Parathyroid adenoma (tissue), 2 donors: ENCODE measurements at regions not wholly inside any gene's neighbourhood (a gene's known extent, or its start where the extent isn't known, plus 50 kb on each side); places are given as distances from the start of the nearest gene placed in this dataset.

ENCODE experiments used
- H2AFZ ChIP-seq: fragments of 300-600 bp; sonication (generic); one replicate; pipeline ENCODE4 v1.7.0; 2017; ENCODE audit warnings: antibody characterized with exemption, mild to moderate bottlenecking
- H3K27ac ChIP-seq: fragments of 300-600 bp; sonication (generic); one replicate; pipeline ENCODE4 v1.7.0; 2017
- H3K27me3 ChIP-seq: fragments of 300-600 bp; sonication (generic); one replicate; pipeline ENCODE4 v1.7.0; 2017; ENCODE audit warnings: low read length; ENCODE audit not compliant: control insufficient read depth, insufficient read depth
- H3K36me3 ChIP-seq: fragments of 300-600 bp; sonication (generic); one replicate; pipeline ENCODE4 v1.7.0; 2017; ENCODE audit warnings: low read length; ENCODE audit not compliant: control insufficient read depth, insufficient read depth
- H3K4me1 ChIP-seq: fragments of 300-600 bp; sonication (generic); one replicate; pipeline ENCODE4 v1.7.0; 2017; ENCODE audit warnings: control low read depth
- H3K4me2 ChIP-seq: fragments of 300-600 bp; sonication (generic); one replicate; pipeline ENCODE4 v1.7.0; 2017; ENCODE audit warnings: low read length
- H3K4me3 ChIP-seq: fragments of 300-600 bp; sonication (generic); one replicate; pipeline ENCODE4 v1.7.0; 2017; ENCODE audit warnings: low read depth, low read length
- H3K79me2 ChIP-seq: fragments of 300-600 bp; sonication (generic); one replicate; pipeline ENCODE4 v1.7.0; 2017; ENCODE audit warnings: control low read depth
- H3K9ac ChIP-seq: fragments of 300-600 bp; sonication (generic); one replicate; pipeline ENCODE4 v1.7.0; 2017; ENCODE audit warnings: mild to moderate bottlenecking
- H3K9me3 ChIP-seq: fragments of 300-600 bp; sonication (generic); one replicate; pipeline ENCODE4 v1.7.0; 2017; ENCODE audit warnings: low read length; ENCODE audit not compliant: control insufficient read depth
- CTCF ChIP-seq: fragments of 300-600 bp; sonication (generic); IDR thresholded peaks from one replicate; pipeline ENCODE4 v1.7.0; 2017; ENCODE audit warnings: antibody characterized with exemption, mild to moderate bottlenecking
- donor health status: primary hyperparathyroidism.

DNA sequence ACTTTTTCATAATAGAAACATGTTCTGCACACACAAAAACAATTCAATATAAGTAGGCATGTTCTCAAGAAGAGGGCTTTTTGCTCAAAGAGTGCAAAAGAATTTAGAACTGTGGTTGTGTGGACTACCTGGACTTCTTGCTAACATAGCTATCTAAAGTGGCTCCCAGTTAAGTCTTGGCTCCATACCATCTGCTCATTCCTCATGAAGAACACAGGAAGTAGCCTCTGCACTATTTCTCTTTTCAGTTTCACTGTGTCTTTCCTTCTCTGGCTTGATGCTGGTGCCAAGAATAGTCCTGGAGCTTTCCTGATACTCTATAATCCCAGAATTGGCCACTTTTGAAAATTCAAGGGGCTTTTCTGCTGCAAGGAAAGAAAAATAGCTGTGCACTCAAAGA lies 127.4 kb downstream of the CCER1 start:
- no peaks in the 10 kb centered on the region for H3K36me3 ChIP-seq
- H3K4me2 ChIP-seq: no peak overlapping the region
- no peak overlapping the region for H3K9ac ChIP-seq
- H2AFZ ChIP-seq: no peak overlapping the region
- no peaks in the 10 kb centered on the region for H3K27me3 ChIP-seq
- no peaks in the 10 kb centered on the region for H3K79me2 ChIP-seq
- H3K9me3 ChIP-seq: no peaks in the 10 kb centered on the region
- H3K4me1 ChIP-seq: no peaks in the 10 kb centered on the region
- no peak overlapping the region for H3K27ac ChIP-seq
- TF ChIP-seq CTCF: no peak
- H3K4me3 ChIP-seq: no peak overlapping the region

- H3K9me3 ChIP-seq: no peaks in the 10 kb centered on the region
- no peak for TF ChIP-seq CTCF
- no peaks in the 10 kb centered on the region for H3K36me3 ChIP-seq
- H3K79me2 ChIP-seq: no peaks in the 10 kb centered on the region
- H3K9ac ChIP-seq: no peak overlapping the region
- no peak overlapping the region for H3K27ac ChIP-seq
- H3K4me3 ChIP-seq: no peak overlapping the region
- H3K27me3 ChIP-seq: no peaks in the 10 kb centered on the region
- H3K4me1 ChIP-seq: no peaks in the 10 kb centered on the region
- H2AFZ ChIP-seq: no peak overlapping the region
- no peak overlapping the region for H3K4me2 ChIP-seq
Observed at GRCh38 chr12:90826036-90826435, 128.9 kb downstream of the CCER1 start.

- H2AFZ ChIP-seq: no peak overlapping the region
- no peaks in the 10 kb centered on the region for H3K36me3 ChIP-seq
- H3K27ac ChIP-seq: no peak overlapping the region
- TF ChIP-seq CTCF: no peak
- no peak overlapping the region for H3K9ac ChIP-seq
- no peaks in the 10 kb centered on the region for H3K9me3 ChIP-seq
- no peak overlapping the region for H3K4me3 ChIP-seq
- no peaks in the 10 kb centered on the region for H3K79me2 ChIP-seq
- no peaks in the 10 kb centered on the region for H3K27me3 ChIP-seq
- H3K4me1 ChIP-seq: no peaks in the 10 kb centered on the region
- no peak overlapping the region for H3K4me2 ChIP-seq
Observed at GRCh38 chr12:90823859-90824258, 131.1 kb downstream of the CCER1 start.

- Histone ChIP-seq H3K36me3 (no peaks in the 10 kb centered on the region), H3K4me1 (no peaks in the 10 kb centered on the region), H3K4me2 (no peak overlapping the region), H3K4me3 (no peak overlapping the region), H3K9me3 (no peaks in the 10 kb centered on the region), H2AFZ (no peak overlapping the region), H3K27ac (no peak overlapping the region), H3K9ac (no peak overlapping the region), H3K79me2 (no peaks in the 10 kb centered on the region), H3K27me3 (no peaks in the 10 kb centered on the region)
- TF ChIP-seq CTCF: no peak
Observed at GRCh38 chr12:90819709-90820108, 135.3 kb downstream of the CCER1 start.

DNA sequence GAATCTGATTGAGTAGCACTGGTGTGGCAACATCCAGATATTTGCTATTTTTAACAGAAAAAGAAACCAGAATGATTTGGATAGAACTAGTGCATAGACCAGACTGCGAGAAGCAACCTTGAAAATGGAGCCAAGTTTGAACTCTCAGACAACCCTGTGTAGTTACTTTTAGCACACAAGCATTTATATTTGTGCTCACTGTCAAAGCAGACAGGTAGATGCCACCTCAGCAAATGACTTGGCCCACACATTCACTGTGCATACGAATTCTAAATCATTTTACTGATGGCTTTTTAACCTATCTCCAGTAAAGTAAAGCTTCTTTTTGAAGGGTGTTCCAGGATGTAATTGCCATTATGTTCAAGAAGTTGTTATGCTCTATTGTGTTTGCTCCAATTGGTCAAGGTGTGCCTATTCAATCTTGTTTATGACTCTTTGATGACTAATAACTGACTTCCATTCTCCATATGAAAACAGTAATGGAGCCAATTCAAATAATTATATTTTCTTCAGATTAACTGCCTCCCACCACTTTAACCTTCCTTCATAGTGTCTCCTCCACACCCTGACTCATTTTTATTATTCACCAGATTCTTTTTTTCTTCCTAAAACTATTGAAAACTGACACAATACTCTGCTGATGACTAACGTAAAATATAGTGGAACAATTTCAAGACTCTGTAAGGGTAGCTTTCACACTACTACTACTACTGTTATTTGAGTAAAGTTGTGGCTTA lies 138.5 kb downstream of the CCER1 start:
- TF ChIP-seq CTCF: no peak
- Histone ChIP-seq H3K9ac (no peak overlapping the region), H3K36me3 (no peaks in the 10 kb centered on the region), H3K4me3 (no peak overlapping the region), H3K9me3 (no peaks in the 10 kb centered on the region), H3K4me1 (no peaks in the 10 kb centered on the region), H3K4me2 (no peak overlapping the region), H3K27ac (no peak overlapping the region), H3K79me2 (no peaks in the 10 kb centered on the region), H2AFZ (no peak overlapping the region), H3K27me3 (no peaks in the 10 kb centered on the region)
